NCI-H345 treated with DMSO at 0.1 percent for 48 hours (cell line): ENCODE measurements at regions not wholly inside any gene's neighbourhood (a gene's known extent, or its start where the extent isn't known, plus 50 kb on each side); places are given as distances from the start of the nearest gene placed in this dataset.
"Not testable (repeated sequence)": the region's sequence is repeated elsewhere in the genome, so short reads cannot be mapped to it uniquely, and the experiment has no call there.

ENCODE experiments used
- DNase-seq: peaks from one replicate; lab custom pipeline; 2025; ENCODE audit not compliant: unreplicated experiment; lab: John Stamatoyannopoulos, UW

DNA sequence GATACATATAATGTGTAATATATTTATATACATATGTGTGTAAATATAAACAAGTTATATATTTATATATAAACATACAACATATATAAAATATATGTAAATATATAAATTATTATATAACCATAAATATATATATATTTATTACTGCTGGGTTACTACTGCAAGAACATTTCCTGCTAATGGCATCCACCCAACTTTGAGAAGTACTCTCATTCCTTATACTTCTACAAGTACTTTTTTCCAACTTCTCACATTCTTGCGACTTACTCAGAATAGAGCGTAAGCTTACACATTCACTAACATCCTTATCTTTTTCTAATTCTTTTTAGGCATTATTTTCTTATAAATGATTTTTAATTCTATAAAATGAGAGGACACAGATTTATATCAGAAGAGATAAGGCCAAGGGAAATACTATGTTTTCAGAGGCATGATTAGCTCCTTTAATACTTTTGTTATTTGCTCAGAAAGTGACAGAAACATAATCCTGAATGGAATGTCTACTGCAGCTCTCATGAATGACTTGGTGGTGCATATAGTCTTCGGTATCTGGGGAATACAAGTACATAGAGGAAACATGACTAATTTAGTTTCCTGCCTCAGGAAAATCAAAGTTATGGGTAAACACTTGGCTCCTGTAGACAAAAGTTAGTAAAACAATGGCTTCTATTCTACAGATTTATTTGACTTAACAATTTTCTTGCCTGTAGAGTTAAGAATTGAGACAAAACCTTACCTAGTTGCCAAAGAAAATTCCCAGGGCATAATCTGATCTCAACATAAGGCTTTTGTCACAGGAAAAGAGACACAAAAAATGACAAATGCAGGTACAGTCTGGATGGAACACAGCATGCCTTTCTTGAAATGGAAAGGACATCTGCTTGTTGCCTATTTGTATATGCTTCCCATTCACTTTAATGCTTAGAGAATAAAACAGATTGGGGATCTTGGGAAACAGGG, 453.9 kb downstream of the SQOR start:
- DNase-seq, result no peak

DNA sequence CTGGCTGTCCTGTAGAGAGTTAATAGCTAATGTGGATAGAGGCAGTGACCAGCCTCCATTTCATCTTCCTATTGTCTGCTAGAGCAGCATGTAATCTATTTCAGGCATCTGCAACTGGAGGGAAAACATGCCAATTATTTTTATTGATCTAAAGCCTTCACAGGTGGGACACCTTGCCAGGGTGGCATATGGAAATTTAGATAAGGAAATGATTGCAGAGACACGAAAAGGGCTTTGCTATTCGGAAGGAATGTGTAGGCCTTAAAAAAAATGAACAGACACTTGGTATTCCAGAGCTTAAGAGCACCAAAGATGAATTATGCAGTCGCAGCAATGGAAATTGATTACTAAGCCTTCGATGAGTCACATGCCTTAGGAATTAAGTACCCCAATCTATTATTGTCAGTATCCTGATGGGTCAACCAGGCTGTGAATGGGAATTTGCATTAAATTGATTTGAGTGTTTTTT, 454.7 kb downstream of the SQOR start:
- no peak for DNase-seq

DNA sequence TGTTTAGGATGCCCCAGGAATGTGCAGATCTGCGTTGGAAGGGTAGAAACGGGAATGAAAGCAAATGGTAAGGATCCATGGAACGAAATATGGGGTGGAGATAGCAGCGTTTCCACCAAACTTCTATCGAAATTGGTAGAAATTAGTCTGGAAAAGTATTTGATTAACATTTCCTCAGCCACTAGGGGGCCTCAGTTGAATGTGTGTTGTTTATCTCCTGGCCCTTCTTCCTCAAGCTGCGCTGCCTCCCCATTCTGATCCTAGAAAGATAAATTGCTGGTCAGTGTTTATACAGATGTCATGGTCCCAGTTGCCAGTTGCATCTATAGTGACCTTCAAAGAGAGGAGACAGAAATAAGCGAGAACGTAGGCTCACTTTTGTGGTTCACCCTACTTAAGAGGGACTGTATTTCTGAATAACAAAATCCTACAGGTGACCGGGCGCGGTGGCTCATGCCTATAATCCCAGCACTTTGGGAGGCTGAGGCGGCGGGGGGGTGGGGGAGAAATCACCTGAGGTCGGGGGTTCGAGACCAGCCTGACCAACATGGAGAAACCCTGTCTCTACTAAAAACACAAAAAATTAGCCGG, 457.1 kb downstream of the SQOR start:
- DNase-seq, result no peak

DNA sequence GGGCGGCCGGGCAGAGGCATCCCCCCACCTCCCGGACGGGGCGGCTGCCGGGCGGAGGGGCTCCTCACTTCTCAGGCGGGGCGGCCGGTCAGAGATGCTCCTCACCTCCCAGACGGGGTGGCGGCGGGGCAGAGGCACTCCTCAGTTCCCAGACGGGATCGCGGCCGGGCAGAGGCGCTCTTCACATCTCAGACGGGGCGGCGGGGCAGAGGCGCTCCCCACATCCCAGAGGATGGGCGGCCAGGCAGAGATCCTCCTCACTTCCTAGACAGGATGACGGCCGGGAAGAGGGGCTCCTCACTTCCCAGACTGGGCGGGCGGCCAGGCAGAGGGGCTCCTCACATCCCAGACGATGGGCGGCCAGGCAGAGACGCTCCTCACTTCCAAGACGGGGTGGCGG, 463.2 kb downstream of the SQOR start:
- not testable (repeated sequence) for DNase-seq

DNA sequence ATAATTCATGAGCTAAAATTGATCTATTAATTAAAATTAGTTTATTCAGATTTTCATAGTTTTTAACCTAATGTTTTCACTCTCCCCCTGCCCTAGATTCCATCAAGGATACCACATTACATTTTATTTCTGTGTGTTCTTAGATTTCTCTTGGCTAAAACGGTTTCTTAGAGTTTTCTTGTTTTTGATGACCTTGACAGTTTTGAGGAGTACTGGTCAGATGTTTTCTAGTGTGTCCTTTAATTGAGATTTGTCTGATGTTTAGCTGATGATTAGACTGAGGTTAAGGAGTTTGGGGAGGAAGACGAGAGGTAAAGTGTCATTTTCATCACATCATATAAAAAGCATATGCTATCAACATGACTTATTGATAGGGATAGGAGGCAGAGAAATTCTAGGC, 475.9 kb downstream of the SQOR start:
- no peak for DNase-seq

DNA sequence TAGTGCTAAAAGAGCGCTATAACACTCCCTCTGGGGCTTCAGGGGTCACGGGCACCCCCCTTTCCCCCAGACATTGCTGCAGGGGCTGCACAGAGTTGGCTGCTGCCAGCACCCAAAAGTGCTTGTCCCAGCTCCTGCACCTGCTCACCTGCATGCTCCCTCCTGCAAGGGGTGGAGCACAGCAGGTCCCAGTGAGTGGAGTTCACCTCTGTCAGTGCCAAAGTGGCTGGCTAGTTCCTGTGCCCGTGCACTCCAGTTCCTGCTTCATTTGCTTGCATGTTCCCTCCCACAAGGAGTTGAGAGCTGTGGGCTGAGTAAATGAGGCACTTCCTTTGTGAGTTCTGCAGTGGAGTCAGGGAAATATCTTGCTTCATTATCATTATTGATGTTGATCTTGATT, 476.9 kb downstream of the SQOR start:
- DNase-seq, result no peak

DNA sequence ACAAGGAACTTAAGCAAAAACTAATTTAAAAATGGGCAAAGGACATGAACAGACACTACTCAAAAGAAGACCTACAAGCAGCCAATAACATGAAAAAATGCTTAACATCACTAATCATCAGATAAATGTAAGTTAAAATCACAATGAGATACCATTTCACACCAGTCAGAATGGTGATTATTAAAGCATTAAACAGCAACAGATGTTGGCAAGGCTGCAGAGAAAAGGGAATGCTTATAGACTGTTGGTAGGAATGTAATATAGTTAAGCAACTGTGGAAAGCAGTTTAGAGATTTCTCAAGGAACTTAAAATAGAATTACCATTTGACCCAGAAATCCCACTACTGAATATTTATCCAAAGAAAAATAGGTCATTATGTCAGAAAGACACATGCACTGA, 482.2 kb downstream of the SQOR start:
- no peak for DNase-seq

DNA sequence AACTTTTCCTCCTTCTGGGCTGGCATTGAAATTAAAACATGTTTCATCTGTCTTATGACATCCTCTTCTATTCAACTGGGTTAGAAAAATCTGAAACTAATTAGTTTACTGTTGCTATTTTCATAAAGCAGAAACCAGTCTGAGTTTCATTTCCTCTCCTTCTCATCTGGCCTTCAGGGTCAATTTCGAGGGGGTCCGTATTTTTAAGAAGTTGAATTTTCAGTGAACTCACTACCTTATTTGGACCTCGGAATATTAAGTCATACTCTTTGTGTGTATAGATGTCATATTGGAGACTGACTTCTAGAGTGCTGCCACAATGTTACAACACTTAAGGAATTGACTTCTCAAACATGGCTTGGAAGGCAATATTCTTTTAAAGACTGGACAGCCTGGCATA, 485.9 kb downstream of the SQOR start:
- no peak for DNase-seq

DNA sequence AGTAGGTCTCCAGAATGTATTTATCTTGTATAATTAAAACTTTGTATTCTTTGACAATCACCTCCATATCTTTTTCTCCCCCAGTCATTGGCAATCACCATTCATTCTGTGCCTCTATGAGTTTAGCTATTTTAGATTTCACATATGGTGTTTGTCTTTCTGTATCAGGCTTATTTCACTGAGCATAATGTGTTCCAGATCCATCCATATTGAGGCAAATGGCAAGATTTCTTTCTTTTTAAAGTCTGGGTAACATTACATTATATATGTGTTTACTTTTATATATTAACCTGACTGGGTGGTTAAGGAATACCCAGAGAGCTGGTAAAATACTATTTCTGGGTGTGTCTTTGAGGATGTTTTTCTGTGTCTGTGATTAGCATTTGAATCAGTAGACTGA, 486.6 kb downstream of the SQOR start:
- DNase-seq, result no peak

DNA sequence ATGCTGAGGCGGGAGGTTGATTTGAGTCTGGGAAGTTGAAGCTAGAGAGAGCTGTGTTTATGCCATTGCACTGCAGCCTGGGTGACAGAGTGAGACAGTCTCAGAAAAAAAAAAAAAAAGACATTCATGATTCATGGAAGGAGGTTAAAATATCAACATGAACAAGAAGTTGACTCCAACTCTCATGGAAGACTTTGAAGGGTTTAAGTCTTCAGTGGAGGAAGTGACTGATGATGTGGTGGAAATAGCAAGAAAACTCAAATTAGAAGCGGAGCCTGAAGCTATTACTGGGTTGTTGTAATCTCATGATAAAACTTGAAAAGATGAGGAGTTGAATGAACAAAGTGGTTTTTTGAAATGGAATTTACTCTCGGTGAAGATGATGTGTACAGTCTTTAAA, 491.8 kb downstream of the SQOR start:
- no peak for DNase-seq

DNA sequence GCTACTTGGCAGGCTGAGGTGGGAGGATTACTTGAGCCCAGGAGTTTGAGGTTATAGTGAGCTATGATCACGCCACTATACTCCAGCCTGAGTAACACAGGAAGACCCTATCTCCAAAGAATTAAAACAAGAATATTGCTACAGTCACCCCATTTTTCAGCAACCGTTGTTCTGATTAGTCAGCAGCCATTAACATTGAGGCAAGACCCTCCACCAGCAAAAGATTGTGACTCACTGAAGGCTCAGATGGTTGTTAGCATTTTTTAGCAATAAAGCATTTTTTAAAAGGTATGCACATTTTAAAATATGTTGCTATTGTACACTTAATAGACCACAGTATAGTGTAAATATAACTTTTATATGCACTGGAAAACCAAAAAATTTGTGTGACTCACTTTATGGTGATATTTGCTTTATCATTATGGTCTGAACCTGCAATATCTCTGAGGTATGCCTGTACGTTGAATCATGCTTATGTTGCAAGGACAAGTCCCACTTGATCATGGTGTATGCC, 492.6 kb downstream of the SQOR start:
- DNase-seq, result no peak

DNA sequence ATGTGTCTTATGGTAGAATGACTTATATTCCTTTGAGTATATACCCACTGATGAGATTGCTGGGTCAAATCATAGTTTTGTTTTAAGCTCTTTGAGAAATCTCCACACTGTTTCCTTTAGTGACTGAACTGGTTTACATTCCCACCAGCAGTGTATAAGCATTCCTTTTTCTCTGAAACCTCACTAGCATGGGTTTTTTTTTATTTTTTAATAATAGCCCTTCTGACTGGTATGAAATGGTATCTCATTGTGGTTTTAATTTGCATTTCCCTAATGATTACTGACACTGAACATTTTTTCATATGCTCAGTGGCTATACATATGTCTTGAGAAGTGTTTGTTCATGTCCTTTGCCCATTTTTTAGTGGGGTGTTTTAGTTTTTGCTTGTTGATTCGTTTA, 494.3 kb downstream of the SQOR start:
- DNase-seq, result no peak

DNA sequence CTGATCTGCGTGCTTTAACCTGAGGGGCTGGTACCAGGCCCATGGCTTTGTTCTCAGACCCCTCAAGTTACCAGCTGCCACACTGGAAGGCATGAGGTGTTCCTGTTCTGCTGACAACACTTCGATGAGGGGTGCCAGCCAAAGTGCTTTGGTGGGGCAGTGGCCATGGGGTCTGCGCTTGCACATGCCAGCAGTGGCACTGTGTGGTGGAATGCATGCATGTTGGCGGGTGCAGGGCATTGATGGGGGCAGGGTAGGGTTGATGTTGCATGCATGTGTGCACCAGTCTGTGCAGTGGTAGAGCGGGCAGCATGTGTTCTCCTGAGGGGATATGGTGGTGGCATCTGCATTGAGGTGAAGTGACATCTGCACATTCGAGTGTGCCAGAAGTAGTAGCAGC, 497.0 kb downstream of the SQOR start:
- DNase-seq, result no peak

DNA sequence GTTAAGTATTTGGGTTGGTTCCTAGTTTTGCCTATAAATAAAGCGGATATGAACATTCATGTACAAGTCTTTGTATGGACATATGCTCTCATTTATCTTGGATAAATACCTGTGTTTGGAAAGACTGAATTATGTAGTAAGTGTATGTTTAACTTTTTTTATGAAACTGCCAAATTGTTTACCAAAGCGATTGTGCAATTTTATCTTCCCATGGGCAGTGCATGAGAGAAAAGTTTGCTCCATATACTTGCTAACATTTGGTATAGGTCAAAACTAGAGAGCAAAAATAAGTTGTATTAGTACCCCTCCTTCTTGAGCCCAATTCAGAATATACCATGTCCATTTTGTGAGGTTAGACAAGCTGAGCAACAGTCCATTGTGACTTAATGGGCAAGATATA, 502.6 kb downstream of the SQOR start:
- DNase-seq, result no peak

DNA sequence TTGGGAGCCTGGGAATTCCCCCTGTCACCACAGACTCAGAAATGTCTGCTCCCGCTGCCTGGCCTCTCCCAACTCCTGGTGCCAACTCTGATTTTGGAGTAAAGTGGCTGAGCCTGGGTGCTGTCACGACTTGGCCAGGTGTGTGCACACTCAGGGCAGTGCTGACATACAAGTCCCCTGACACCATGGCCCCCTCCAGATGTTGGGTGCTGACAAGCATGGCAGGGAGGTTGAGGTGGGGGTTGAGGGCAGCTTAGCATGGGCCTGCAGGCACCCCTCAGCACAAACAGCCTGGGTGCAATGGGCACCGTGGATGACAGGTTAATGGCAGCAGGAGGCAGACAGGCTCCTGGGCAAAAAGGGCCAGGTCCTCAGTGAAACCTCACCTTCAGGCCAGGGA, 511.2 kb downstream of the SQOR start:
- DNase-seq, result no peak

DNA sequence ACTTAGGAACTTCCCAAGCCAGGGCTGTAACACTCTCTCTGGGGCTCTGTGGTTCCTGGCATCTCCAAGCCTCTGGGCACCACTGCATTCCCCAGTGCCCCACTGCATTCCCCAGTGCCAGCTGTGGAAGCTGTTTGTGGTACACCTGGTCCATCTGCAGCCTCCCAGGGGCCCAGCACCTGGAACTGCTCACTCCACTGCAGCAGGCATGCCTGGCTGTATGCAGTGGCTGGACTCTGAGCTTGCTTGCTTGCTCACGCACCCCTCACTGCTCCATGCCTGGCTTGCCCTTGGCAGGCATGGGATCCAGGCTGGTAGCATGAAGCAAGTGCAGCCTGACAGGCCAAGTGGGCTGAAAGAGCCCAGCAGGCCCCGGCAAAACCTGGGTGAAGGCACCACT, 512.1 kb downstream of the SQOR start:
- no peak for DNase-seq

DNA sequence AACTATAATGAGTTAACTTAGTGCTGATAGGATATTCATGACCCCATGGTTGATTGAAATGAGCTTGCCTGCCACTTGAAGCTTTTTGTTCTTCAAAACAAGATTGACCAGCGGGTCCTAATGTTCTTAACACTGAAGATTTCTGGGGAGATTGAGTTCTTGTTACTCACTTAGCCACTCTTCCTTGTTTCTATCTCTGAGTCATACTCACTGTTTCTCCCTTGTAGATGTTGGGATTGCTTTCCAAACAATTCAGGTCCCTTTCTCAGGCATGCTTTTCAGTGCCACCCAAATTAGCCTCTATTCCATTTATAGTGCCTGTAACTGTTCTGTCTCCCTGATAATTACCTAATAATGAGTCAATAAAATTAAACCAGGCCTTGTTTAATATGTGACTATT, 517.0 kb downstream of the SQOR start:
- no peak for DNase-seq

DNA sequence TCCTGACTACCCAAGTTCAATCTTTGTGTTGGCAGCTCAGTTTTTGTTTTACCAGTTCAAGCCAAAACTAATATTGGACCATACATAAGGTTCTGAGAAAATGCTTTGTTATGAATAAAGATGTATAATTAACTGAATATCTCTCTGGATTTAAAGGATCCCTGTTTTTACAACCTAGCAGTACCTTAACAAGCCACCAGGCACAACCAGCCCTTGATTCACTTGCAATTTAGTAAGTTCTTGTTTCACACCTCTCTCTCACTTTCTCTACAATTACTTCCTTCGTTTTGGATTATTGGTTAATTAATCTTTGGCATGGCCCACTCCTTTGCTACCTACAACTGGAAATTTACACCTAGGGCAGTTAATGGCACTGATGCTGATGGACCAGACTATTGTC, 531.9 kb downstream of the SQOR start:
- DNase-seq, result no peak

DNA sequence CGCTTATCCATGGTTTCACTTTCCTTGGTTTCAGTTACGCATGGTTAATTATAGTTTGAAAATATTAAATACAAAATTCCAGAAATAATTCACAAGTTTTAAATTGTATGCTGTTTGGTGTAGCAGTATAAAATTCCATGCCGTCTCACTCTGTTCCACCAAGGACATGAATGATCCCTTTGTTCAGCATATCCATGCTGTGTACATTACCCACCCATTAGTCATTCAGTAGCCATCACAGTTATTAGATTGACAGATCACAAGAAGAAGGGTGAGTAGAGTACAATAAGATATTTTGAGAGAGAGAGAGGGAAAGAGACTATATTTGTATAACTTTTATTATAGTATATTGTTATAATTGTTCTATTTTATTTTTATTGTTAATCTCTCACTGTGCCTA, 535.5 kb downstream of the SQOR start:
- no peak for DNase-seq

DNA sequence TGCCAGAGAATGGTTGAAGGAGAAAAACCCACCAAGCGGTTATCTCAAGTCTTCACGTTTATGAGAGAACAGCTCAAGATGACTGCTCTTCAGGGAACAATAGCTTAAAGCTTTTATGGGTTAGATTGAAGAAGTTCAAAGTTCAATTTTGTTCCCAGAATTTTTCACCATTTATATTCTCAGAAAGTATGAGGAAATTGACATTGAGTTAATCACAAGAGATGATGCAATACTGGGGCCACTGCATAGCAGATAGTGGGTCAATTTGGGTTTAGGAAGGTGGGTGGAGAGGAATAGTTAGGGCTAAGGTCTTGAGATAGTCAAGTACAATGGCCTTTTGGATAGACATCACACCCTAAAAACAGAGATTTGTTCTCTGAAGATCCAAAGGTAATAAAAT, 539.3 kb downstream of the SQOR start:
- DNase-seq, result no peak

DNA sequence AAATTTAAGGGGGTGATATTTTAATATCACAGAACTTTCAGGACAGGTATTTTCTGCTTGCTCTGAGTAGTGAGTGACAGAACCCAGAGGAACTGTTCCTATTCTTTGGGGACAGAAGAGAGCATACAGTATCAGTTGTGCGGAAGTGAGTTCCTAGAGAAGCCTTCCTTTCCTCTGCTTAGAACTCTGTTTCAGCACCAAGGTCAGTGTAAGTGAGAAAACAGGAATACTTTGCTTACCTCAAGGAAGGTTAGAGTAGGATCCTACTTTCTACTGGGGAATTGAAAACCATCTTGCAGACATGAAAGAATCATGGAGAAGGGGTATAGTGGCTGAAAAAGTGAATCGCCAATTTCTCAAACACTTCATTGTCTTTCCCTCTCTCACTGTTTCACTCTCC, 542.4 kb downstream of the SQOR start:
- no peak for DNase-seq

DNA sequence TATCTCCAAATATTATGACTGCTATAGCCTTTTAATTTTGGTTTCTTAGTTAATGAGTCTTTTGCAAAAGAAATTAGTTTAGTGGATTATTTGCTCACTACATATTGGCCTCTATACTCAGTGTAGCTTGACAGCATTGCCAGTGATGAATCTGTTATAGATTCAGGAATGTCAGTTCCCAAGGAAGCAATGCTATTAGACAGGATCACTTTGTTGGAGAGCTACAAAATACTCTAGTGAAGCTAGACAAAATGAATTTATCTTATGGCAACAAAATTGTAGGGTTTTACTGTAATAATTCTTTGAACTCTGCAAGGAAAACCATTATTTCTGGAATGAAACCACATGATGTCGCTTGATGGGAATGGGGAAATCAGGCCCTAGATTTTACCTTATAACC, 543.3 kb downstream of the SQOR start:
- DNase-seq, result no peak
